IPS DF 6.9 (cell line): ENCODE measurements at regions not wholly inside any gene's neighbourhood (a gene's known extent, or its start where the extent isn't known, plus 50 kb on each side); places are given as distances from the start of the nearest gene placed in this dataset.

Source experiments
- DNase-seq: peaks from one replicate; pipeline ENCODE4 v3.0.0-alpha.2; 2013; ENCODE audit warnings: low read depth, low spot score
- H3K27ac ChIP-seq: one replicate; pipeline ENCODE4 v1.5.1; 2013; ENCODE audit warnings: low read length, control low read depth
- H3K27me3 ChIP-seq: 2 replicates; pipeline ENCODE4 v1.6.1; 2013; ENCODE audit warnings: mild to moderate bottlenecking, low read length; ENCODE audit not compliant: control insufficient read depth, insufficient read depth
- H3K36me3 ChIP-seq: 2 replicates; pipeline ENCODE4 v1.6.1; 2013; ENCODE audit warnings: low read length; ENCODE audit not compliant: control insufficient read depth, insufficient read depth
- H3K4me1 ChIP-seq: 2 replicates; pipeline ENCODE4 v1.6.1; 2013; ENCODE audit warnings: low read length; ENCODE audit not compliant: control insufficient read depth, insufficient read depth
- H3K4me3 ChIP-seq: 2 replicates; pipeline ENCODE4 v1.5.1; 2013; ENCODE audit warnings: mild to moderate bottlenecking, low read length
- H3K9me3 ChIP-seq: 2 replicates; pipeline ENCODE4 v1.6.1; 2013; ENCODE audit warnings: low read length, inconsistent platforms; ENCODE audit not compliant: control insufficient read depth, insufficient read depth
- WGBS: extraction: QIAGEN DNeasy Blood & Tissue Kit; methylation state at CpG from one replicate; pipeline ENCODE4 v1.1.7; 2013; ENCODE audit warnings: mixed read lengths, missing lambda C conversion rate; ENCODE audit not compliant: insufficient read length, insufficient coverage; 5-methylcytosine and 5-hydroxymethylcytosine counted together

DNA sequence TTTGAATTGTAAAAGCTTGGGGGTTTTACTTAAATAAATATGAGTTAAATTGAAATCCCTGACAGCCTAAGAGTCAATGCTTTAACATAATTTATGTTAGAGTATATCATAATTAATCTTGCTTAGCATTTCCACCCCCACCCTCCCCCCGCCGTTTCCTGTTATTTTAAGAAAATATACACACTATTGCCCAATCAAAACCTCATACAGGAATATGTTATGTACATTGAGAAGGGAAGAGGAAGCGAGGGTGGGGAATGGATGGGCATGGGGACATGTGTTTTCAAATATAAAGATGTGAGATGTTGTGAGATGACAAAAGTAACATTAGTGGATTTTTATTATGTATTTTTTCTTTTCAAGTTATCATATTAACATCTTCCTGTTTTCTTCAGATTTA is 561.1 kb upstream of the MEF2C start:
- DNase-seq: no peak
- Histone ChIP-seq H3K4me1 (no peaks in the 10 kb centered on the region; the same call in 1 of the 2 replicates), H3K36me3 (no peaks in the 10 kb centered on the region), H3K4me3 (no peak overlapping the region), H3K27me3 (no peaks in the 10 kb centered on the region), H3K27ac (no peak overlapping the region), H3K9me3 (no peaks in the 10 kb centered on the region)
- no CpG with 5 or more reads among the region's 3 CpGs for WGBS

GRCh38 chr5:89443508-89443907 is 560.5 kb upstream of the MEF2C start:
- no peaks in the 10 kb centered on the region; the same call in 1 of the 2 replicates for H3K4me1 ChIP-seq
- no peaks in the 10 kb centered on the region for H3K9me3 ChIP-seq
- H3K4me3 ChIP-seq: no peak overlapping the region
- H3K27ac ChIP-seq: no peak overlapping the region
- H3K27me3 ChIP-seq: no peaks in the 10 kb centered on the region
- no CpG with 5 or more reads among the region's 1 CpG for WGBS
- no peaks in the 10 kb centered on the region for H3K36me3 ChIP-seq
- DNase-seq: no peak

- no peaks in the 10 kb centered on the region for H3K27me3 ChIP-seq
- no peaks in the 10 kb centered on the region for H3K9me3 ChIP-seq
- no peak overlapping the region for H3K4me3 ChIP-seq
- no peak overlapping the region for H3K27ac ChIP-seq
- no peaks in the 10 kb centered on the region for H3K36me3 ChIP-seq
- H3K4me1 ChIP-seq: no peaks in the 10 kb centered on the region
- no peak for DNase-seq
Measured at GRCh38 chr5:89441965-89442364, 559.0 kb upstream of the MEF2C start.

DNA sequence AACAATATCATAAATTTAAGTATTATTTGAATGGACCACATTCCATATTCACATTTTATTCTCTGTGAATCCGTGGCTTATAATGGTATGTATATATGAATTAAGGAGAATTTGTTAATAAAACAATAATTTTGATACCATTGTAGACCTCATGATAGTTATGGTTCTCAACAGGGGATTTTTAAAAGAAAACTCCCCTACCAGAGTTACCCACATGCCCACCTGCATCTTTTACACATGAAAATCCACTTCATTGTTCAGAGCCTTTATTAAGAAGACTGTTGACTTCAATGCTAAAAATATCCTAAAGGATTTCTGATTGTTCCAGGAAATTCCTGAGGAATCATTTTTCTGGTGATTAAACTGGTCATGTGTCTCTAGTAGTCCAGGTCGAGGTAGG is 557.7 kb upstream of the MEF2C start:
- no peaks in the 10 kb centered on the region for H3K4me1 ChIP-seq
- H3K27me3 ChIP-seq: no peaks in the 10 kb centered on the region
- no peaks in the 10 kb centered on the region for H3K36me3 ChIP-seq
- no CpG with 5 or more reads among the region's 2 CpGs for WGBS
- no peak for DNase-seq
- no peak overlapping the region for H3K4me3 ChIP-seq
- no peak overlapping the region for H3K27ac ChIP-seq
- no peaks in the 10 kb centered on the region for H3K9me3 ChIP-seq

GRCh38 chr5:89437450-89438435 is 554.8 kb upstream of the MEF2C start:
- H3K27me3 ChIP-seq: no peaks in the 10 kb centered on the region
- H3K4me1 ChIP-seq: no peaks in the 10 kb centered on the region
- no CpG with 5 or more reads among the region's 4 CpGs for WGBS
- DNase-seq: no peak
- no peak overlapping the region for H3K4me3 ChIP-seq
- no peaks in the 10 kb centered on the region for H3K9me3 ChIP-seq
- H3K27ac ChIP-seq: no peak overlapping the region
- no peaks in the 10 kb centered on the region for H3K36me3 ChIP-seq

DNA sequence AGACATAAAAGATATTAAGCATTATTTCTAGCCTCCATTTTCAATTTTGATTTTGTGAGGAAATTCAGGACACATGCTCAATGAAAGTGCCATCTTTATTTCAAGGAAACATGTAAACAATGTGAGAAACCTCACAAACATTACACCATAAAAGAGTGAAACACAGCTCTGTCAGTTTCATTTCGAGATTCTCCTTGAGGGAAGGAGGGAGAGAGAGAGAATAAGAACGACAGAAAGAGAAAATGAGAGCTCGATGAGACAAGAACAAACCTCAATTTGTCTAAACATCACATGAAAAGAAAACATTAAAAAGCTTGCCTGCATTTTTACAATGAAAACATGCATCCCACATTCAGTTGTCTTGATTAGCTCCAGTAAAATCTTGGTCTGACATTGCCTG is 553.5 kb upstream of the MEF2C start:
- H3K27ac ChIP-seq: no peak overlapping the region
- no CpG with 5 or more reads among the region's 3 CpGs for WGBS

GRCh38 chr5:89435347-89435746 is 552.4 kb upstream of the MEF2C start:
- no peaks in the 10 kb centered on the region for H3K36me3 ChIP-seq
- no peaks in the 10 kb centered on the region for H3K9me3 ChIP-seq
- no peaks in the 10 kb centered on the region for H3K27me3 ChIP-seq
- DNase-seq: no peak
- no peaks in the 10 kb centered on the region for H3K4me1 ChIP-seq
- no peak overlapping the region for H3K27ac ChIP-seq
- no peak overlapping the region for H3K4me3 ChIP-seq
- no CpG with 5 or more reads among the region's 4 CpGs for WGBS

More for the DNA sequence above, 553.5 kb upstream of the MEF2C start:
- no peak for DNase-seq
- no peaks in the 10 kb centered on the region for H3K9me3 ChIP-seq
- H3K4me3 ChIP-seq: no peak overlapping the region
- no peaks in the 10 kb centered on the region for H3K27me3 ChIP-seq
- H3K36me3 ChIP-seq: no peaks in the 10 kb centered on the region
- H3K4me1 ChIP-seq: no peaks in the 10 kb centered on the region

- H3K27me3 ChIP-seq: no peaks in the 10 kb centered on the region
- no peak overlapping the region for H3K4me3 ChIP-seq
- no peaks in the 10 kb centered on the region for H3K4me1 ChIP-seq
- no peak for DNase-seq
- no peak overlapping the region for H3K27ac ChIP-seq
- no peaks in the 10 kb centered on the region for H3K36me3 ChIP-seq
- WGBS: no CpG with 5 or more reads among the region's 1 CpG
- H3K9me3 ChIP-seq: no peaks in the 10 kb centered on the region
Measured at GRCh38 chr5:89428624-89429023, 545.6 kb upstream of the MEF2C start.

DNA sequence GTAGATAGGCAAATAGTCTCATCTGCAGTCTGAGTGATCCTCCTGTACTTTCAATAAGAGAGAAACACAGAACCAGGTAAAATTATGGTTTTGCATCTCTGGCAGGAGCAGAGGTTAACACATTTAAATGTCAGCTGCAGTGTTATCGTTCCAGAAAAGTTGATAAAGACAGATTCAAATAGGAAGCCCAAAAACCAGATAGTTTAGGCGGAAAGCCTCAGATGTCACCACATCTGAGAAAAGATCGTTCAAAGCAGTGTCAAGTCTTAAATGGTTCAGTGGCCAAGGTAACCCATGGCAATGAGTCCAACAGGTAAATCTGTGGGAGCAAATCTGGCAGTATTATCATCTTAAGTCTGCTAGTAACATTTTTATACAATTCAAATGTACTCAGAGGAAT is 542.1 kb upstream of the MEF2C start:
- H3K4me3 ChIP-seq: no peak overlapping the region
- no peaks in the 10 kb centered on the region for H3K27me3 ChIP-seq
- no peaks in the 10 kb centered on the region for H3K9me3 ChIP-seq
- no peaks in the 10 kb centered on the region for H3K4me1 ChIP-seq
- H3K27ac ChIP-seq: no peak overlapping the region
- no peaks in the 10 kb centered on the region for H3K36me3 ChIP-seq
- DNase-seq: no peak
- WGBS: no CpG with 5 or more reads among the region's 3 CpGs

GRCh38 chr5:89421035-89421434 is 538.1 kb upstream of the MEF2C start:
- Histone ChIP-seq H3K27me3 (no peaks in the 10 kb centered on the region), H3K4me1 (no peaks in the 10 kb centered on the region), H3K9me3 (no peaks in the 10 kb centered on the region), H3K4me3 (no peak overlapping the region), H3K36me3 (no peaks in the 10 kb centered on the region), H3K27ac (no peak overlapping the region)
- no CpG with 5 or more reads among the region's 1 CpG for WGBS
- DNase-seq: no peak
